Fibroblast of lung (primary cell): ENCODE measurements at regions not wholly inside any gene's neighbourhood (a gene's known extent, or its start where the extent isn't known, plus 50 kb on each side); places are given as distances from the start of the nearest gene placed in this dataset.

Experiments
- DNase-seq, 2 donors: peaks; one replicate each; pipeline versions ENCODE4 v3.0.0 to v3.0.0-alpha.2; 2010; ENCODE audit warnings: low read depth in 2 of 2
- H2AFZ ChIP-seq: 2 replicates; pipeline ENCODE4 v1.5.1; 2012; ENCODE audit warnings: low read length, control low read depth, inconsistent platforms
- H3K27ac ChIP-seq: 2 replicates; pipeline ENCODE4 v1.5.1; 2011; ENCODE audit warnings: low read length, control low read depth; ENCODE audit not compliant: insufficient read depth
- H3K27me3 ChIP-seq: 2 replicates; pipeline ENCODE4 v1.5.1; 2011; ENCODE audit warnings: mild to moderate bottlenecking, low read length; ENCODE audit not compliant: control insufficient read depth, insufficient read depth
- H3K36me3 ChIP-seq: 2 replicates; pipeline ENCODE4 v1.5.1; 2011; ENCODE audit warnings: low read length; ENCODE audit not compliant: control insufficient read depth, insufficient read depth
- H3K4me1 ChIP-seq: 2 replicates; pipeline ENCODE4 v1.5.1; 2011; ENCODE audit warnings: low read length; ENCODE audit not compliant: control insufficient read depth, insufficient read depth; ENCODE audit errors: extremely low read depth
- H3K4me2 ChIP-seq: 2 replicates; pipeline ENCODE4 v1.5.1; 2011; ENCODE audit warnings: low read length, control low read depth; ENCODE audit not compliant: insufficient read depth; ENCODE audit errors: extremely low read depth
- H3K4me3 ChIP-seq, 4 experiments: fragments of 200-600 bp in 1 of 4; sonication (generic) in 1 of 4; replicated peaks in 1 of 4; 2 replicates each; pipeline ENCODE4 v1.5.1; 2011 to 2016; ENCODE audit warnings: low read length in 4 of 4, low read depth in 3 of 4, mild to moderate bottlenecking in 3 of 4, control low read depth in 2 of 4, inconsistent platforms in 1 of 4, mixed read lengths in 1 of 4; ENCODE audit not compliant: insufficient read depth in 1 of 4; ENCODE audit errors: control extremely low read depth in 1 of 4
- H3K79me2 ChIP-seq: 2 replicates; pipeline ENCODE4 v1.5.1; 2012; ENCODE audit warnings: mild to moderate bottlenecking, low read length, inconsistent platforms; ENCODE audit not compliant: control insufficient read depth, insufficient read depth
- H3K9ac ChIP-seq: 2 replicates; pipeline ENCODE4 v1.5.1; 2011; ENCODE audit warnings: mild to moderate bottlenecking, low read length, control low read depth; ENCODE audit not compliant: insufficient read depth
- H3K9me3 ChIP-seq: 2 replicates; pipeline ENCODE4 v1.5.1; 2012; ENCODE audit warnings: low read depth, low read length; ENCODE audit not compliant: control insufficient read depth, insufficient read depth
- H4K20me1 ChIP-seq: 2 replicates; pipeline ENCODE4 v1.5.1; 2011; ENCODE audit warnings: low read length; ENCODE audit not compliant: control insufficient read depth, insufficient read depth; ENCODE audit errors: extremely low read depth
- EZH2 ChIP-seq: IDR thresholded peaks from 2 replicates; pipeline ENCODE4 v1.5.1; 2012; ENCODE audit warnings: low read length, control low read depth, mild to moderate bottlenecking; ENCODE audit errors: missing control alignments
- TF ChIP-seq, protein P1 (sequence below), 2 donors: IDR thresholded peaks in 1 of 2; conservative IDR thresholded peaks in 1 of 2; 1 replicate in 1 of 2; 2 replicates in 1 of 2; pipeline ENCODE4 v1.5.1; 2011 to 2012; ENCODE audit warnings: low read length in 2 of 2, control low read depth in 1 of 2, inconsistent platforms in 1 of 2, low read depth in 1 of 2, mild to moderate bottlenecking in 1 of 2

GRCh38 chr14:22482085-22482694 is 106.8 kb downstream of the DAD1 start:
- H2AFZ ChIP-seq: no peak overlapping the region
- H3K36me3 ChIP-seq: no peaks in the 10 kb centered on the region
- TF ChIP-seq, protein P1, sequence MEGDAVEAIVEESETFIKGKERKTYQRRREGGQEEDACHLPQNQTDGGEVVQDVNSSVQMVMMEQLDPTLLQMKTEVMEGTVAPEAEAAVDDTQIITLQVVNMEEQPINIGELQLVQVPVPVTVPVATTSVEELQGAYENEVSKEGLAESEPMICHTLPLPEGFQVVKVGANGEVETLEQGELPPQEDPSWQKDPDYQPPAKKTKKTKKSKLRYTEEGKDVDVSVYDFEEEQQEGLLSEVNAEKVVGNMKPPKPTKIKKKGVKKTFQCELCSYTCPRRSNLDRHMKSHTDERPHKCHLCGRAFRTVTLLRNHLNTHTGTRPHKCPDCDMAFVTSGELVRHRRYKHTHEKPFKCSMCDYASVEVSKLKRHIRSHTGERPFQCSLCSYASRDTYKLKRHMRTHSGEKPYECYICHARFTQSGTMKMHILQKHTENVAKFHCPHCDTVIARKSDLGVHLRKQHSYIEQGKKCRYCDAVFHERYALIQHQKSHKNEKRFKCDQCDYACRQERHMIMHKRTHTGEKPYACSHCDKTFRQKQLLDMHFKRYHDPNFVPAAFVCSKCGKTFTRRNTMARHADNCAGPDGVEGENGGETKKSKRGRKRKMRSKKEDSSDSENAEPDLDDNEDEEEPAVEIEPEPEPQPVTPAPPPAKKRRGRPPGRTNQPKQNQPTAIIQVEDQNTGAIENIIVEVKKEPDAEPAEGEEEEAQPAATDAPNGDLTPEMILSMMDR (conservative IDR thresholded peaks at IDR 0.05 in 1 of 2, IDR thresholded peaks at IDR 0.05 in 1 of 2; ENCODE audit: low read depth in 1 of 2, low read length in 2 of 2): no peak
- no peak for TF ChIP-seq EZH2
- no peak overlapping the region for H3K27ac ChIP-seq
- no peaks in the 10 kb centered on the region for H4K20me1 ChIP-seq
- DNase-seq: no peak
- no peak overlapping the region for H3K4me2 ChIP-seq
- no peaks in the 10 kb centered on the region for H3K79me2 ChIP-seq
- H3K27me3 ChIP-seq: peaks cover 19% of the 10 kb centered on the region
- H3K9ac ChIP-seq: no peak overlapping the region
- no peaks in the 10 kb centered on the region for H3K9me3 ChIP-seq
- H3K4me1 ChIP-seq: no peaks in the 10 kb centered on the region
- H3K4me3 ChIP-seq: no peak overlapping the region

- DNase-seq: no peak
- no peak overlapping the region for H3K4me3 ChIP-seq
- no peaks in the 10 kb centered on the region for H4K20me1 ChIP-seq
- no peaks in the 10 kb centered on the region for H3K79me2 ChIP-seq
- H3K9ac ChIP-seq: no peak overlapping the region
- H3K36me3 ChIP-seq: no peaks in the 10 kb centered on the region
- H3K9me3 ChIP-seq: no peaks in the 10 kb centered on the region
- no peak overlapping the region for H2AFZ ChIP-seq
- H3K4me1 ChIP-seq: no peaks in the 10 kb centered on the region
- no peak overlapping the region for H3K27ac ChIP-seq
- no peak overlapping the region for H3K4me2 ChIP-seq
- H3K27me3 ChIP-seq: peaks cover 17% of the 10 kb centered on the region
- TF ChIP-seq, protein P1 (conservative IDR thresholded peaks at IDR 0.05 in 1 of 2, IDR thresholded peaks at IDR 0.05 in 1 of 2; ENCODE audit: low read depth in 1 of 2, low read length in 2 of 2): no peak
- no peak for TF ChIP-seq EZH2
Measured at GRCh38 chr14:22481546-22481945, 107.5 kb downstream of the DAD1 start.

- Histone ChIP-seq H3K9me3 (no peaks in the 10 kb centered on the region), H3K27ac (no peak overlapping the region), H3K4me1 (no peaks in the 10 kb centered on the region), H3K27me3 (peaks cover 21% of the 10 kb centered on the region), H3K9ac (no peak overlapping the region), H3K4me3 (no peak overlapping the region), H3K79me2 (no peaks in the 10 kb centered on the region), H3K4me2 (no peak overlapping the region), H2AFZ (no peak overlapping the region), H3K36me3 (no peaks in the 10 kb centered on the region), H4K20me1 (no peaks in the 10 kb centered on the region)
- DNase-seq: peak in 1 of 2 donors; percentile 34
- TF ChIP-seq EZH2: no peak
- TF ChIP-seq, protein P1 (conservative IDR thresholded peaks at IDR 0.05 in 1 of 2, IDR thresholded peaks at IDR 0.05 in 1 of 2; ENCODE audit: low read depth in 1 of 2, low read length in 2 of 2): no peak
Measured at GRCh38 chr14:22479776-22480464, 109.1 kb downstream of the DAD1 start.
